ENCODE measurements at regions not wholly inside any gene's neighbourhood (a gene's known extent, or its start where the extent isn't known, plus 50 kb on each side); places are given as distances from the start of the nearest gene placed in this dataset.
"Not testable (repeated sequence)": the region's sequence is repeated elsewhere in the genome, so short reads cannot be mapped to it uniquely, and the experiment has no call there.

DNA sequence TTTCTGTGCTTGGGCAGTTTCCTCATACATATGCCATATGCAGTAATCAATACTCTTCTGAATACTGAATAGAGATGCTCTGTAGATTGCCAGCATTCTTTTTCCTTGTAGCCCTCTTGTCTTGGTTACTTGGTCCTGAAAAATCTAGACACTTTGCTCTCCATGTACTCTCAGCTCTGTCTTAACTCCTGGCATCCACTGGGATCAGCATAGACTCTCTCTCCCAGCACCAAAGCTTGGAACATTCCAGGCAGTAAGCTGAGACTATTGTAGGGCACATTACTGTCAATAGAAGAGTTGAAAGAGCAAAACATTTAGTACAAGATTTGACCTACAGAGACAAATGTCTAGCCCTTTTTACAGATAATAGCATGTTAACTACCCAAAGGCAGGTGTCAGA is 1100.3 kb downstream of the TBL1XR1 start:
- H3K27me3 ChIP-seq (ENCODE audit: control insufficient read depth, extremely low read depth, insufficient read depth, low read length), result no peaks in the 10 kb centered on the region
- no peaks in the 10 kb centered on the region for H3K36me3 ChIP-seq (ENCODE audit: control insufficient read depth in 2 of 2, extremely low read depth in 1 of 2, insufficient read depth in 2 of 2, low read length in 2 of 2)
- H3K27ac ChIP-seq (ENCODE audit: control insufficient read depth, insufficient read depth, low read length), result no peak overlapping the region
- FAIRE-seq (no peak), DNase-seq (ENCODE audit: low read depth, low spot score) (no peak)
- no peaks in the 10 kb centered on the region for H3K79me2 ChIP-seq (ENCODE audit: control insufficient read depth, insufficient read depth, low read length)
- no peak overlapping the region for H3K9ac ChIP-seq (ENCODE audit: control insufficient read depth, extremely low read depth, insufficient read depth, low read length)
- no peaks in the 10 kb centered on the region for H4K20me1 ChIP-seq (ENCODE audit: control insufficient read depth, extremely low read depth, insufficient read depth, low read length)
- H2AFZ ChIP-seq (ENCODE audit: control insufficient read depth, low read length), result no peak overlapping the region
- H3K4me3 ChIP-seq (ENCODE audit: control insufficient read depth in 2 of 3, extremely low read depth in 1 of 3, insufficient read depth in 2 of 3, low read depth in 1 of 3, low read length in 3 of 3), result no peak overlapping the region
- H3K4me1 ChIP-seq (ENCODE audit: control insufficient read depth, extremely low read depth, insufficient read depth, low read length), result no peaks in the 10 kb centered on the region
- TF ChIP-seq EZH2 (IDR thresholded peaks at IDR 0.05; ENCODE audit: low read length) (no peak), CTCF (optimal IDR thresholded peaks at IDR 0.05 in 1 of 3, IDR thresholded peaks at IDR 0.05 in 1 of 3, conservative IDR thresholded peaks at IDR 0.05 in 1 of 3; ENCODE audit: extremely low read depth in 1 of 3, insufficient read depth in 2 of 3, low read length in 3 of 3) (no peak)
- no peaks in the 10 kb centered on the region for H3K9me3 ChIP-seq (ENCODE audit: control insufficient read depth, low read depth, low read length)
- dilution Hi-C loops (cut with MboI; ENCODE audit: extremely low pct_ligation_motif_present, low sequenced_read_pairs), result no loop called here
- no peaks in the 10 kb centered on the region for H3K9me1 ChIP-seq (ENCODE audit: control insufficient read depth, extremely low read depth, insufficient read depth, low read length)
- H3K4me2 ChIP-seq (ENCODE audit: control insufficient read depth, extremely low read depth, insufficient read depth, low read depth, low read length), result no peak overlapping the region

DNA sequence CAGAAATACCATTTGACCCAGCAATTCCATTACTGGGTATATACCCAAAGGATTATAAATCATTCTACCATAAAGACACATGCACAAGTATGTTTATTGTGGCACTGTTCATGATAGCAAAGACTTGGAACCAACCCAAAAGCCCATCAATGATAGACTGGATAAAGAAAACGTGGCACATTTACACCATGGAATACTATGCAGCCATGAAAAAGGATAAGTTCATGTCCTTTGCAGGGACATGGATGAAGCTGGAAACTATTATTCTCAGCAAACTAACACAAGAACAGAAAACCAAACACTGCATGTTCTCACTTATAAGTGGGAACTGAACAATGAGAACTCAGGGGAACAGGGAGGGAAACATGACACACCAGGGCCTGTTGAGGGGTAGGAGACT is 1103.4 kb downstream of the TBL1XR1 start:
- H3K27me3 ChIP-seq (ENCODE audit: control insufficient read depth, extremely low read depth, insufficient read depth, low read length); H3K4me3 ChIP-seq (ENCODE audit: control insufficient read depth in 2 of 3, extremely low read depth in 1 of 3, insufficient read depth in 2 of 3, low read depth in 1 of 3, low read length in 3 of 3); DNase-seq (ENCODE audit: low read depth, low spot score); H3K9me3 ChIP-seq (ENCODE audit: control insufficient read depth, low read depth, low read length); H3K36me3 ChIP-seq (ENCODE audit: control insufficient read depth in 2 of 2, extremely low read depth in 1 of 2, insufficient read depth in 2 of 2, low read length in 2 of 2); H3K4me2 ChIP-seq (ENCODE audit: control insufficient read depth, extremely low read depth, insufficient read depth, low read depth, low read length); H3K4me1 ChIP-seq (ENCODE audit: control insufficient read depth, extremely low read depth, insufficient read depth, low read length); FAIRE-seq; H4K20me1 ChIP-seq (ENCODE audit: control insufficient read depth, extremely low read depth, insufficient read depth, low read length); H2AFZ ChIP-seq (ENCODE audit: control insufficient read depth, low read length); H3K9me1 ChIP-seq (ENCODE audit: control insufficient read depth, extremely low read depth, insufficient read depth, low read length); H3K27ac ChIP-seq (ENCODE audit: control insufficient read depth, insufficient read depth, low read length); H3K79me2 ChIP-seq (ENCODE audit: control insufficient read depth, insufficient read depth, low read length); H3K9ac ChIP-seq (ENCODE audit: control insufficient read depth, extremely low read depth, insufficient read depth, low read length); dilution Hi-C loops (cut with MboI; ENCODE audit: extremely low pct_ligation_motif_present, low sequenced_read_pairs): not testable (repeated sequence)

DNA sequence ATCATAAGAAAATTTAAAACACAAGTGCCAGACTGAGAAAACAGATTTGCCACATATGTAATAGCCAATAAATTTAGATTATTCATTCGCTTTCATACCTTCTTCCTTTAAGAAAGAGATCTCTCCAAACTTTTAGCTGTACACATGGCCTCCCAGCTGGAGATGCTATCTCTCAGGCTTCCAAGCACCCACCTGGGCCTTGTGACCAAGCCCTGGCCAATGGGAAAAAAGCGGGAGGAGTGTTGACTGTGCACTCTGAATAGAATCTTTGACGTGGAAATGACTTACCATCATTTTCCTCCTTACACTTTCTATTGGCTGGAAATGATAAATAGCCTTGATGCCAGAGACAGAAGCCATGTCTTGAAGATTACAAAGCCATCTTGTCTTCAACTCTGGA is 1106.6 kb downstream of the TBL1XR1 start:
- H3K36me3 ChIP-seq (ENCODE audit: control insufficient read depth in 2 of 2, extremely low read depth in 1 of 2, insufficient read depth in 2 of 2, low read length in 2 of 2), result no peaks in the 10 kb centered on the region
- H3K9me1 ChIP-seq (ENCODE audit: control insufficient read depth, extremely low read depth, insufficient read depth, low read length), result no peaks in the 10 kb centered on the region
- H3K9me3 ChIP-seq (ENCODE audit: control insufficient read depth, low read depth, low read length), result no peaks in the 10 kb centered on the region
- H3K4me3 ChIP-seq (ENCODE audit: control insufficient read depth in 2 of 3, extremely low read depth in 1 of 3, insufficient read depth in 2 of 3, low read depth in 1 of 3, low read length in 3 of 3), result no peak overlapping the region
- no peak overlapping the region for H3K27ac ChIP-seq (ENCODE audit: control insufficient read depth, insufficient read depth, low read length)
- no peak overlapping the region for H3K9ac ChIP-seq (ENCODE audit: control insufficient read depth, extremely low read depth, insufficient read depth, low read length)
- DNase-seq (ENCODE audit: low read depth, low spot score) (no peak), FAIRE-seq (no peak)
- H2AFZ ChIP-seq (ENCODE audit: control insufficient read depth, low read length), result no peak overlapping the region
- H3K4me2 ChIP-seq (ENCODE audit: control insufficient read depth, extremely low read depth, insufficient read depth, low read depth, low read length), result no peak overlapping the region
- dilution Hi-C loops (cut with MboI; ENCODE audit: extremely low pct_ligation_motif_present, low sequenced_read_pairs), result no loop called here
- no peaks in the 10 kb centered on the region for H3K27me3 ChIP-seq (ENCODE audit: control insufficient read depth, extremely low read depth, insufficient read depth, low read length)
- no peaks in the 10 kb centered on the region for H4K20me1 ChIP-seq (ENCODE audit: control insufficient read depth, extremely low read depth, insufficient read depth, low read length)
- H3K4me1 ChIP-seq (ENCODE audit: control insufficient read depth, extremely low read depth, insufficient read depth, low read length), result no peaks in the 10 kb centered on the region
- no peaks in the 10 kb centered on the region for H3K79me2 ChIP-seq (ENCODE audit: control insufficient read depth, insufficient read depth, low read length)
- TF ChIP-seq CTCF (optimal IDR thresholded peaks at IDR 0.05 in 1 of 3, IDR thresholded peaks at IDR 0.05 in 1 of 3, conservative IDR thresholded peaks at IDR 0.05 in 1 of 3; ENCODE audit: extremely low read depth in 1 of 3, insufficient read depth in 2 of 3, low read length in 3 of 3), result no peak
- no peak for TF ChIP-seq EZH2 (IDR thresholded peaks at IDR 0.05; ENCODE audit: low read length)
